Chondrocyte (in vitro differentiated cells): ENCODE measurements at regions not wholly inside any gene's neighbourhood (a gene's known extent, or its start where the extent isn't known, plus 50 kb on each side); places are given as distances from the start of the nearest gene placed in this dataset.

Experiments
- DNase-seq: peaks from one replicate; pipeline ENCODE4 v3.0.0; 2021; ENCODE audit warnings: mixed read lengths, low spot score
- H3K27ac Mint-ChIP-seq: one replicate; pipeline ENCODE4 v1.8.0; 2021; ENCODE audit warnings: mild to moderate bottlenecking, moderate library complexity, mixed read lengths; ENCODE audit not compliant: unreplicated experiment
- H3K27me3 Mint-ChIP-seq: 2 replicates; pipeline ENCODE4 v1.8.0; 2021; ENCODE audit warnings: low read depth, mixed read lengths
- H3K36me3 Mint-ChIP-seq: 2 replicates; pipeline ENCODE4 v1.8.0; 2021; ENCODE audit warnings: low read depth, mixed read lengths
- H3K4me1 Mint-ChIP-seq: 2 replicates; pipeline ENCODE4 v1.8.0; 2021; ENCODE audit warnings: low read depth, mild to moderate bottlenecking, mixed read lengths
- H3K4me3 Mint-ChIP-seq: one replicate; pipeline ENCODE4 v1.8.0; 2021; ENCODE audit warnings: mild to moderate bottlenecking, moderate library complexity, mixed read lengths; ENCODE audit not compliant: unreplicated experiment
- H3K9me3 Mint-ChIP-seq: 2 replicates; pipeline ENCODE4 v1.8.0; 2021; ENCODE audit warnings: low read depth, mixed read lengths
- CTCF ChIP-seq: fragments of 200-600 bp; sonication (generic); IDR thresholded peaks from 2 replicates; pipeline ENCODE4 v1.5.0; 2021; ENCODE audit warnings: antibody characterized with exemption, mild to moderate bottlenecking, moderate library complexity

GRCh38 chr21:15560383-15561056 is 169.3 kb upstream of the USP25 start:
- H3K36me3 Mint-ChIP-seq = no peaks in the 10 kb centered on the region
- no peak overlapping the region for H3K4me3 Mint-ChIP-seq
- TF ChIP-seq CTCF = no peak
- peaks cover 29% of the 10 kb centered on the region for H3K27me3 Mint-ChIP-seq
- H3K9me3 Mint-ChIP-seq = peaks cover 4% of the 10 kb centered on the region
- H3K4me1 Mint-ChIP-seq = no peaks in the 10 kb centered on the region
- DNase-seq = no peak
- no peak overlapping the region for H3K27ac Mint-ChIP-seq

- no peaks in the 10 kb centered on the region for H3K4me1 Mint-ChIP-seq
- TF ChIP-seq CTCF = no peak
Observed at GRCh38 chr21:15562748-15563147, 167.0 kb upstream of the USP25 start.

GRCh38 chr21:15564907-15565306 is 164.9 kb upstream of the USP25 start:
- Mint-ChIP-seq H3K27me3 (peaks cover 45% of the 10 kb centered on the region), H3K4me1 (no peaks in the 10 kb centered on the region), H3K36me3 (peaks cover 1% of the 10 kb centered on the region)

More at GRCh38 chr21:15562748-15563147, 167.0 kb upstream of the USP25 start:
- DNase-seq = no peak
- H3K9me3 Mint-ChIP-seq = peaks cover 2% of the 10 kb centered on the region
- H3K27me3 Mint-ChIP-seq = peaks cover 36% of the 10 kb centered on the region
- no peak overlapping the region for H3K27ac Mint-ChIP-seq
- peaks cover under 1% of the 10 kb centered on the region for H3K36me3 Mint-ChIP-seq
- H3K4me3 Mint-ChIP-seq = no peak overlapping the region

GRCh38 chr21:15566703-15567102 is 163.1 kb upstream of the USP25 start:
- Mint-ChIP-seq H3K27ac (no peak overlapping the region), H3K36me3 (peaks cover 1% of the 10 kb centered on the region)
- no peak for DNase-seq

More at GRCh38 chr21:15564907-15565306, 164.9 kb upstream of the USP25 start:
- no peak for TF ChIP-seq CTCF
- Mint-ChIP-seq H3K9me3 (peaks cover 2% of the 10 kb centered on the region), H3K4me3 (no peak overlapping the region), H3K27ac (no peak overlapping the region)
- no peak for DNase-seq

GRCh38 chr21:15567191-15567590 is 162.6 kb upstream of the USP25 start:
- Mint-ChIP-seq H3K36me3 (peaks cover 1% of the 10 kb centered on the region), H3K4me1 (no peaks in the 10 kb centered on the region), H3K4me3 (no peak overlapping the region), H3K9me3 (peaks cover 2% of the 10 kb centered on the region), H3K27me3 (peaks cover 40% of the 10 kb centered on the region), H3K27ac (no peak overlapping the region)
- TF ChIP-seq CTCF = no peak
- DNase-seq = no peak

More at GRCh38 chr21:15566703-15567102, 163.1 kb upstream of the USP25 start:
- Mint-ChIP-seq H3K27me3 (peaks cover 40% of the 10 kb centered on the region), H3K4me1 (no peaks in the 10 kb centered on the region), H3K9me3 (peaks cover 2% of the 10 kb centered on the region), H3K4me3 (no peak overlapping the region)
- no peak for TF ChIP-seq CTCF
